ENCODE measurements at regions not wholly inside any gene's neighbourhood (a gene's known extent, or its start where the extent isn't known, plus 50 kb on each side); places are given as distances from the start of the nearest gene placed in this dataset.
A peak's percentile ranks its signal among the peaks of the same experiment; 100 is the strongest.
"Not testable (repeated sequence)": the region's sequence is repeated elsewhere in the genome, so short reads cannot be mapped to it uniquely, and the experiment has no call there.

GRCh38 chrX:46327566-46328115 is 217.6 kb downstream of the ZNF674 start:
- Mint-ChIP-seq H3K4me1 (ENCODE audit: low read depth) (peaks cover 4% of the 10 kb centered on the region), H3K27me3 (ENCODE audit: low read depth) (no peaks in the 10 kb centered on the region), H3K36me3 (ENCODE audit: low read depth) (no peaks in the 10 kb centered on the region), H3K9me3 (no peaks in the 10 kb centered on the region), H3K4me3 (no peak overlapping the region), H3K27ac (no peak overlapping the region)

- H3K27ac Mint-ChIP-seq, result no peak overlapping the region
- H3K9me3 Mint-ChIP-seq, result no peaks in the 10 kb centered on the region
- no peak overlapping the region for H3K4me3 Mint-ChIP-seq
- H3K4me1 Mint-ChIP-seq (ENCODE audit: low read depth), result peaks cover 6% of the 10 kb centered on the region
- no peaks in the 10 kb centered on the region for H3K27me3 Mint-ChIP-seq (ENCODE audit: low read depth)
- no peaks in the 10 kb centered on the region for H3K36me3 Mint-ChIP-seq (ENCODE audit: low read depth)
Measured at GRCh38 chrX:46326161-46326560, 219.1 kb downstream of the ZNF674 start.

GRCh38 chrX:46325312-46325877 is 219.8 kb downstream of the ZNF674 start:
- no peaks in the 10 kb centered on the region for H3K9me3 Mint-ChIP-seq
- no peaks in the 10 kb centered on the region for H3K36me3 Mint-ChIP-seq (ENCODE audit: low read depth)
- peaks cover 7% of the 10 kb centered on the region for H3K4me1 Mint-ChIP-seq (ENCODE audit: low read depth)
- no peak overlapping the region for H3K4me3 Mint-ChIP-seq
- H3K27me3 Mint-ChIP-seq (ENCODE audit: low read depth), result no peaks in the 10 kb centered on the region
- H3K27ac Mint-ChIP-seq, result no peak overlapping the region

GRCh38 chrX:46324166-46324565 is 221.1 kb downstream of the ZNF674 start:
- H3K4me3 Mint-ChIP-seq, result no peak overlapping the region
- peaks cover 19% of the 10 kb centered on the region for H3K4me1 Mint-ChIP-seq (ENCODE audit: low read depth)
- no peaks in the 10 kb centered on the region for H3K36me3 Mint-ChIP-seq (ENCODE audit: low read depth)
- no peaks in the 10 kb centered on the region for H3K9me3 Mint-ChIP-seq
- H3K27ac Mint-ChIP-seq, result no peak overlapping the region
- H3K27me3 Mint-ChIP-seq (ENCODE audit: low read depth), result no peaks in the 10 kb centered on the region

- not testable (repeated sequence) for H3K4me3 Mint-ChIP-seq; H3K27me3 Mint-ChIP-seq (ENCODE audit: low read depth); H3K36me3 Mint-ChIP-seq (ENCODE audit: low read depth); H3K27ac Mint-ChIP-seq; H3K9me3 Mint-ChIP-seq
- H3K4me1 Mint-ChIP-seq (ENCODE audit: low read depth), result peaks cover 19% of the 10 kb centered on the region
Measured at GRCh38 chrX:46322929-46323328, 222.3 kb downstream of the ZNF674 start.

GRCh38 chrX:46321676-46322075 is 223.5 kb downstream of the ZNF674 start:
- H3K27ac Mint-ChIP-seq, result no peak overlapping the region
- no peaks in the 10 kb centered on the region for H3K9me3 Mint-ChIP-seq
- no peaks in the 10 kb centered on the region for H3K36me3 Mint-ChIP-seq (ENCODE audit: low read depth)
- peaks cover 19% of the 10 kb centered on the region for H3K4me1 Mint-ChIP-seq (ENCODE audit: low read depth)
- H3K4me3 Mint-ChIP-seq, result no peak overlapping the region
- no peaks in the 10 kb centered on the region for H3K27me3 Mint-ChIP-seq (ENCODE audit: low read depth)

- no peaks in the 10 kb centered on the region for H3K36me3 Mint-ChIP-seq (ENCODE audit: low read depth)
- H3K27me3 Mint-ChIP-seq (ENCODE audit: low read depth), result no peaks in the 10 kb centered on the region
- H3K4me1 Mint-ChIP-seq (ENCODE audit: low read depth), result peaks cover 17% of the 10 kb centered on the region
- no peak overlapping the region for H3K4me3 Mint-ChIP-seq
- H3K27ac Mint-ChIP-seq, result peak overlapping the region; percentile 54
- no peaks in the 10 kb centered on the region for H3K9me3 Mint-ChIP-seq
Measured at GRCh38 chrX:46319750-46320149, 225.5 kb downstream of the ZNF674 start.

GRCh38 chrX:46318551-46318950 is 226.7 kb downstream of the ZNF674 start:
- H3K36me3 Mint-ChIP-seq (ENCODE audit: low read depth), result no peaks in the 10 kb centered on the region
- H3K4me1 Mint-ChIP-seq (ENCODE audit: low read depth), result peaks cover 15% of the 10 kb centered on the region
- H3K27ac Mint-ChIP-seq, result no peak overlapping the region
- H3K9me3 Mint-ChIP-seq, result no peaks in the 10 kb centered on the region
- no peaks in the 10 kb centered on the region for H3K27me3 Mint-ChIP-seq (ENCODE audit: low read depth)
- no peak overlapping the region for H3K4me3 Mint-ChIP-seq

GRCh38 chrX:46317163-46317562 is 228.1 kb downstream of the ZNF674 start:
- no peaks in the 10 kb centered on the region for H3K36me3 Mint-ChIP-seq (ENCODE audit: low read depth)
- H3K4me3 Mint-ChIP-seq, result no peak overlapping the region
- H3K27ac Mint-ChIP-seq, result no peak overlapping the region
- peaks cover 15% of the 10 kb centered on the region for H3K4me1 Mint-ChIP-seq (ENCODE audit: low read depth)
- no peaks in the 10 kb centered on the region for H3K27me3 Mint-ChIP-seq (ENCODE audit: low read depth)
- H3K9me3 Mint-ChIP-seq, result no peaks in the 10 kb centered on the region

- Mint-ChIP-seq H3K9me3 (no peaks in the 10 kb centered on the region), H3K4me1 (ENCODE audit: low read depth) (peaks cover 6% of the 10 kb centered on the region), H3K27me3 (ENCODE audit: low read depth) (no peaks in the 10 kb centered on the region), H3K4me3 (no peak overlapping the region), H3K36me3 (ENCODE audit: low read depth) (no peaks in the 10 kb centered on the region), H3K27ac (no peak overlapping the region)
Measured at GRCh38 chrX:46311581-46312120, 233.6 kb downstream of the ZNF674 start.

GRCh38 chrX:46310815-46311497 is 234.3 kb downstream of the ZNF674 start:
- Mint-ChIP-seq H3K27me3 (ENCODE audit: low read depth) (no peaks in the 10 kb centered on the region), H3K9me3 (no peaks in the 10 kb centered on the region), H3K27ac (no peak overlapping the region), H3K4me1 (ENCODE audit: low read depth) (peaks cover 6% of the 10 kb centered on the region), H3K4me3 (no peak overlapping the region), H3K36me3 (ENCODE audit: low read depth) (no peaks in the 10 kb centered on the region)

GRCh38 chrX:46308110-46308509 is 237.1 kb downstream of the ZNF674 start:
- Mint-ChIP-seq H3K36me3 (ENCODE audit: low read depth) (no peaks in the 10 kb centered on the region), H3K27ac (no peak overlapping the region), H3K4me1 (ENCODE audit: low read depth) (peaks cover 6% of the 10 kb centered on the region), H3K9me3 (peaks cover 7% of the 10 kb centered on the region), H3K4me3 (no peak overlapping the region), H3K27me3 (ENCODE audit: low read depth) (no peaks in the 10 kb centered on the region)

GRCh38 chrX:46306103-46306502 is 239.1 kb downstream of the ZNF674 start:
- H3K36me3 Mint-ChIP-seq (ENCODE audit: low read depth), result no peaks in the 10 kb centered on the region
- no peaks in the 10 kb centered on the region for H3K27me3 Mint-ChIP-seq (ENCODE audit: low read depth)
- H3K4me3 Mint-ChIP-seq, result no peak overlapping the region
- H3K27ac Mint-ChIP-seq, result no peak overlapping the region
- peaks cover 7% of the 10 kb centered on the region for H3K9me3 Mint-ChIP-seq
- H3K4me1 Mint-ChIP-seq (ENCODE audit: low read depth), result peaks cover 4% of the 10 kb centered on the region

- H3K4me3 Mint-ChIP-seq, result no peak overlapping the region
- H3K36me3 Mint-ChIP-seq (ENCODE audit: low read depth), result no peaks in the 10 kb centered on the region
- H3K27ac Mint-ChIP-seq, result no peak overlapping the region
Measured at GRCh38 chrX:46305431-46305830, 239.8 kb downstream of the ZNF674 start.

GRCh38 chrX:46301903-46302302 is 243.3 kb downstream of the ZNF674 start:
- Mint-ChIP-seq H3K4me1 (ENCODE audit: low read depth) (no peaks in the 10 kb centered on the region), H3K4me3 (no peak overlapping the region), H3K27ac (no peak overlapping the region), H3K36me3 (ENCODE audit: low read depth) (no peaks in the 10 kb centered on the region), H3K27me3 (ENCODE audit: low read depth) (no peaks in the 10 kb centered on the region), H3K9me3 (peaks cover 7% of the 10 kb centered on the region)

More at GRCh38 chrX:46305431-46305830, 239.8 kb downstream of the ZNF674 start:
- Mint-ChIP-seq H3K4me1 (ENCODE audit: low read depth) (no peaks in the 10 kb centered on the region), H3K27me3 (ENCODE audit: low read depth) (no peaks in the 10 kb centered on the region), H3K9me3 (peaks cover 7% of the 10 kb centered on the region)
